Suprapubic skin (tissue), 4 donors: ENCODE measurements at regions not wholly inside any gene's neighbourhood (a gene's known extent, or its start where the extent isn't known, plus 50 kb on each side); places are given as distances from the start of the nearest gene placed in this dataset.

ENCODE experiments used
- CTCF ChIP-seq, 2 donors: fragments of 200-600 bp in 1 of 2; fragments of 450-650 bp in 1 of 2; sonication (generic) in 1 of 2; IDR thresholded peaks; one replicate each; pipeline ENCODE4 v1.5.1; 2016 to 2019; ENCODE audit warnings: antibody characterized with exemption in 2 of 2, mild to moderate bottlenecking in 1 of 2, moderate library complexity in 1 of 2
- EP300 ChIP-seq: sonication (generic); formaldehyde crosslinking; IDR thresholded peaks from one replicate; pipeline ENCODE4 v1.6.1; 2017; ENCODE audit warnings: antibody characterized with exemption
- POLR2A ChIP-seq, 2 donors: fragments of 450-650 bp; IDR thresholded peaks; one replicate each; pipeline ENCODE4 v1.6.1; 2017; ENCODE audit warnings: antibody characterized with exemption in 2 of 2, mild to moderate bottlenecking in 2 of 2, moderate library complexity in 2 of 2
- POLR2AphosphoS5 ChIP-seq, 3 donors: sonication (generic); formaldehyde crosslinking; IDR thresholded peaks; one replicate each; pipeline ENCODE4 v1.6.1; 2017; ENCODE audit warnings: antibody characterized with exemption in 3 of 3

GRCh38 chr2:37775908-37776250 is 104.4 kb upstream of the CDC42EP3 start:
- no peak for TF ChIP-seq POLR2A (IDR thresholded peaks at IDR 0.05)
- no peak for TF ChIP-seq EP300
- no peak for TF ChIP-seq CTCF (IDR thresholded peaks at IDR 0.05)
- TF ChIP-seq POLR2AphosphoS5 (IDR thresholded peaks at IDR 0.05) = no peak
